ENCODE measurements at regions not wholly inside any gene's neighbourhood (a gene's known extent, or its start where the extent isn't known, plus 50 kb on each side); places are given as distances from the start of the nearest gene placed in this dataset.

GRCh38 chr1:229949500-229949899 lies 117.5 kb upstream of the GALNT2 start:
- no peak for TF ChIP-seq EZH2phosphoT487 (IDR thresholded peaks at IDR 0.05; ENCODE audit: insufficient read depth, low read depth)
- no peak for TF ChIP-seq EZH2 (IDR thresholded peaks at IDR 0.05; ENCODE audit: insufficient read depth, poor library complexity, severe bottlenecking)

Measured in GM23248 (cell line).